NT2/D1 (cell line): ENCODE measurements at regions not wholly inside any gene's neighbourhood (a gene's known extent, or its start where the extent isn't known, plus 50 kb on each side); places are given as distances from the start of the nearest gene placed in this dataset.

Source experiments
- DNase-seq: peaks from one replicate; pipeline ENCODE4 v3.0.0-alpha.2; 2011; ENCODE audit warnings: low read depth, low spot score
- H3K27me3 ChIP-seq: 2 replicates; pipeline ENCODE4 v1.6.0; 2011; ENCODE audit warnings: mild to moderate bottlenecking; ENCODE audit not compliant: insufficient read length, insufficient read depth
- H3K36me3 ChIP-seq: 2 replicates; pipeline ENCODE4 v1.6.1; 2011; ENCODE audit warnings: mild to moderate bottlenecking, low read length, mixed read lengths; ENCODE audit not compliant: insufficient read depth, insufficient read length
- H3K4me1 ChIP-seq: 2 replicates; pipeline ENCODE4 v1.5.1; 2011; ENCODE audit not compliant: insufficient read depth, insufficient read length
- H3K4me3 ChIP-seq: 2 replicates; pipeline ENCODE4 v1.5.1; 2011; ENCODE audit warnings: low read depth; ENCODE audit not compliant: insufficient read length
- H3K9ac ChIP-seq: 2 replicates; pipeline ENCODE4 v1.6.0; 2011; ENCODE audit warnings: low read depth; ENCODE audit not compliant: insufficient read length
- H3K9me3 ChIP-seq: 2 replicates; pipeline ENCODE4 v1.5.1; 2011; ENCODE audit warnings: mild to moderate bottlenecking, low read length; ENCODE audit not compliant: insufficient read depth
- SUZ12 ChIP-seq: IDR thresholded peaks from 2 replicates; pipeline ENCODE4 v1.6.1; 2011; ENCODE audit not compliant: insufficient read length, insufficient read depth; ENCODE audit errors: extremely low read depth
- YY1 ChIP-seq: IDR thresholded peaks from 2 replicates; pipeline ENCODE4 v1.6.1; 2011; ENCODE audit not compliant: insufficient read length, insufficient read depth
- ZNF274 ChIP-seq: IDR thresholded peaks from 2 replicates; pipeline ENCODE4 v1.6.1; 2011; ENCODE audit warnings: mild to moderate bottlenecking, low read depth, low read length

DNA sequence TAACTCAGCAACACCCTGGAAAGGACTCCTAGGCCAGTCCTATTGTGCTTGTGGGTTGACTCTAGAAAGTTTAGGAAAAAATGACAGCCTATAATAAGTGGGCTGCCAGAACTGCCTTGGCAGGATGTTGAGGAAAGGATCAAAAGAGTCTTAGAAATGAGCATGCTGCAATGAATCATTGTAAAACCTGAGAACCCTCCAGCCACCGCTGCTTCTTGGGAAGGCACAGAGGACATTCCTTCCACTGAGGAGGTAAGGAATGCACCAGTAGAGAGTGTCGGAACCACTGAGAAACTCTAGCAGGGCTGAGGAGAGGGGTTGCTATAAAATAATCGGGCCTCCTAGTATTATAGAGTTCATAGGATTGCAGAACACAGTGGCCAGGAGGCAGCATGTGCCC is 146.7 kb upstream of the SMIM21 start:
- Histone ChIP-seq H3K9me3 (0 out of 2 replicates have a peak, but pooled peaks cover 6% of the 10 kb centered on the region), H3K4me1 (no peaks in the 10 kb centered on the region), H3K27me3 (no peaks in the 10 kb centered on the region), H3K4me3 (no peak overlapping the region), H3K9ac (no peak overlapping the region), H3K36me3 (no peaks in the 10 kb centered on the region)
- no peak for TF ChIP-seq YY1
- TF ChIP-seq SUZ12: no peak
- TF ChIP-seq ZNF274: no peak
- no peak for DNase-seq

DNA sequence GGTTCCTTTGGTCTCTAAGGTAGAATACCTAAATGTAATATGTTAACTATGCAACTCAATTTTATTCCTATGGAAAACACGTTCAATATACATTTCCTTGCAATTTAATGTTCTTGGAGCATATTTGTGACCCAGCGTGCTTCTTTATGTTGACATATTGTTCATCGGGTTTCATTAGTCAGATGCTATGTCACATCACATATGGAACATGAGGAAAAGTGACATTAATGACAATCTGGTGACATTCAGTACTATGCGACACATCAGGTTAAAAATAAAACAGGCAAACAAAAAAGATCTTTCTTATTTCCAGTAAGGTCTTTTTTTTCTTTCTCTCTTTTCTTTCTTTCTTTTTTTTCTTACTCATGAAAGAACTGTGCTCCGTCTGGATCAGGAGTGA is 135.6 kb upstream of the SMIM21 start:
- Histone ChIP-seq H3K36me3 (no peaks in the 10 kb centered on the region), H3K4me3 (no peak overlapping the region), H3K27me3 (no peaks in the 10 kb centered on the region), H3K9me3 (no peaks in the 10 kb centered on the region; the same call in 1 of the 2 replicates), H3K9ac (no peak overlapping the region), H3K4me1 (no peaks in the 10 kb centered on the region)
- DNase-seq: no peak
- TF ChIP-seq YY1: no peak
- TF ChIP-seq SUZ12: no peak
- TF ChIP-seq ZNF274: no peak

DNA sequence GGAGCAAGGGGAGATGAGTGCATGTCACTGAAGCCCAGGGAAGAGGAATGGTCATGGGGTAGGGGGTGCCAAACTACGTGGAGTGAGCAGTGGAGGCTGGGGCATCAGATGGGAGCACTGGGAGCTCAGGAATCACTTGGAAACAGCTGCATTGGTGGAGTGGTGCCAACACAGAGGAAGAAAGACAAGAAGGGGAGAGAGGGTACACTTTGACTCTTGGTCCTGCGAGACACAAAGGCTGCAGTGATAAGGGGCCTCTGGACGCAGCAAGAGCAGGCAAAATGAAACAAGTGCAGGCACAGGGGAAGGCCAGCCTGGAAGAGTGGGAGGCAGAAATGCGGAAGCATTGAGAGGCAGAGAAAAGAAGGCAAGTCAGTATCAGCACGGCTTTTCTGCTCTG is 134.7 kb upstream of the SMIM21 start:
- H3K27me3 ChIP-seq: no peaks in the 10 kb centered on the region
- no peak overlapping the region for H3K4me3 ChIP-seq
- no peak overlapping the region for H3K9ac ChIP-seq
- H3K4me1 ChIP-seq: no peaks in the 10 kb centered on the region
- no peaks in the 10 kb centered on the region; the same call in 1 of the 2 replicates for H3K9me3 ChIP-seq
- DNase-seq: no peak
- TF ChIP-seq ZNF274: no peak
- no peaks in the 10 kb centered on the region for H3K36me3 ChIP-seq

DNA sequence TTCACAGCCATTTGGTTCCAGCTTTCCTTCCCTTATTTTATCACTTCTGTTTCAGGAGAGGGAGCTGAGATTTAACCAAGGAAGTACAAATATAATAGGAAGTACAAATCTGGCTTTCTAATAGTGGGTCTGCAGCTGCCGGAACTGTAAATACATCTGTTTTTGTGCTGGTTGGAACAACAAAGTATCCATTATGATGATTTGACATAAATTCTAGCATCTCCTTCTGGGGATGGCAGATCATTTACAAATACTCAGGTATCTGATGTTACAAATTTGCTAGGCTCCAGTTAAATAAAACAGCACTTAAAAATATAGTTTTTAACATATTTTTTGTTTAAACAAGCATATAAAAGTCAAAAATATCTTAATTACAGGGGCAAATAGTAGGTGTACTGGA is 131.3 kb upstream of the SMIM21 start:
- H3K4me1 ChIP-seq: no peaks in the 10 kb centered on the region
- no peak overlapping the region for H3K9ac ChIP-seq
- TF ChIP-seq YY1 (no peak), ZNF274 (no peak), SUZ12 (no peak)
- no peak for DNase-seq
- H3K9me3 ChIP-seq: no peaks in the 10 kb centered on the region; the same call in 1 of the 2 replicates
- no peaks in the 10 kb centered on the region for H3K36me3 ChIP-seq
- H3K27me3 ChIP-seq: no peaks in the 10 kb centered on the region
- H3K4me3 ChIP-seq: no peak overlapping the region

DNA sequence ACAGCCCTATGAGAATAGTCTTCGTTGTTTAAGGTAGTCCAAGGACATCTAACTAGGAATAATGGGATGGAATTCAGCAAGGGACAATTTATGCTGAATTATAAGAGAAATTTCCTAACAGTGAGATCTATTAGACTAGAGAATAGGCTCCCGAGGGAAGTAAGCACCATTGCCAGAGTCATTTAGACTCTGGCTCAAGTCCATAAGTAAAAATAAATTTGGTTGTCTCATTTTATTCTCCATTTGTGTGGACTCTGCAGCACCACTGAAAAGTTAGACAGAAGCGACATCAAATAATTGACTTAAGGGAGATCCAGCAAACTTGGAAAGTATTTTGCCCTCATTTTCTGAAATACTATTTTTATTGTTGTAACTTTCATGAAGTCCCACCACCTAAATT is 129.3 kb upstream of the SMIM21 start:
- TF ChIP-seq ZNF274 (no peak), YY1 (no peak), SUZ12 (no peak)
- Histone ChIP-seq H3K27me3 (no peaks in the 10 kb centered on the region), H3K36me3 (no peaks in the 10 kb centered on the region), H3K9ac (no peak overlapping the region), H3K4me1 (no peaks in the 10 kb centered on the region), H3K4me3 (no peak overlapping the region), H3K9me3 (no peaks in the 10 kb centered on the region)
- DNase-seq: no peak

DNA sequence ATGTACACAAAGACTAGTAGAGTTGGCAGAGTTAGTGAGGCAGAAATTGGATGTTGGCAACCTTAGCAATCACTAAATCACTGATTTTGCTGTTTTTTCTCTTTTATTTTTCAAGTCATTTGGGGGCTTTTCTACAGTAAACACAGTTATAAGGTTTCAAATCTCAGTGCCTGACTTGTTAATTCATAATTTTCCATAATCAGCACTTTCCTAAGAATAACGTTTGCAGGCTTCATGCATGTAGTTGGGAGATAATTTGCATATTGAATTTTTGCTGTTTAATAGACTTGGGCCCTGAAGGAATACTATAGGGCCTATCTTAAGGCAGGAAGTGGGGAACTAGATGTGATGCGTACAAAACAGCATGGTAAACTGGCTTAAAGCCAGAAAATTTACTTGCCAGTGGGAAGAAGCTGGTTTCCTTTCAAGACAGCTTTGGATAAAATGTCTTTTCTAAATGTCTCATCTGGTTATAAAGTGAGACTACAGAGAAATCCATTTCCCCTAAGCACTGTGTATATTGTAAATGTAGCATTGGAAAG is 127.2 kb upstream of the SMIM21 start:
- Histone ChIP-seq H3K27me3 (no peaks in the 10 kb centered on the region), H3K4me1 (no peaks in the 10 kb centered on the region), H3K9ac (no peak overlapping the region), H3K4me3 (no peak overlapping the region), H3K36me3 (no peaks in the 10 kb centered on the region), H3K9me3 (no peaks in the 10 kb centered on the region)
- no peak for DNase-seq
- TF ChIP-seq YY1 (no peak), SUZ12 (no peak), ZNF274 (no peak)

DNA sequence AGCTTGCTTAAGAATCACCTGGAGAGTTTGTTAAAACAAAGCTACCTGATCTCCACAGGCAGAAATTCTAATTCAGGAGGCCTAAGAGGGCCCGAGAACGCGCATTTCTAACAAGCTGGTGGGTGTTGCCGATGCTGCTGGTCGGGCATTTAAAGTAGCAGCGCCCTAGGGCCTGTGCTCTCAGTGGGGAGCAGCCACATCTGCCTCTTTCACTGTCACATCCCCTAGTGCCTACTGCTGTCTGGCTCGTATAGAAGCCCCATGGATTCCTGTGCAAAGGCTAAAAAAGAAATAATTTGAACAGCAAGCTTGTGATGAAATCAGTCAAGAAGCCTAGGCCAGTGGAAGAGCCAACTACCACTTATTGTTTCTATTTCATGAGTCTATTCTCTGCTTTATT is 126.7 kb upstream of the SMIM21 start:
- DNase-seq: no peak
- Histone ChIP-seq H3K36me3 (no peaks in the 10 kb centered on the region), H3K9me3 (no peaks in the 10 kb centered on the region), H3K4me1 (no peaks in the 10 kb centered on the region), H3K27me3 (no peaks in the 10 kb centered on the region), H3K9ac (no peak overlapping the region), H3K4me3 (no peak overlapping the region)
- TF ChIP-seq ZNF274: no peak
- TF ChIP-seq YY1: no peak
- no peak for TF ChIP-seq SUZ12

DNA sequence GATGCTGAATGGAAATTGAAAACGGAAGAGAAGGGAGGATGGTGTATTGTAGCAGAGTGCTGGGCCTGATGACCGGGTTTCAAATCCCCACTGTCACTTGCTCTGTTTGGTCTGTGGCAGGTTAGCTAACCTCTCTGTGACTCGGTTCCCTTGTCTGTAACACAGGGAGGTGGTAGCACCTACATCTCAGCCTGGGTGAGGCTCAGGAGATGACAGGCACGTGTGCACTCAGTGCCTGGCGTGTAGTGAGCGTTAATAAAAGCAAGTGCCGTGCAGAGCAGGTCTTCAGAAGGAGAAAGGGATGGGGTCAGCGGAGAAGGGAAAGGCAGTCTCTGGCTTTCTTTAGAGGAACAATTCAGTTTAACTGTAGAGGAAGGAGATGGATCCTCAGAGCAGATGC is 125.5 kb upstream of the SMIM21 start:
- Histone ChIP-seq H3K9ac (no peak overlapping the region), H3K4me1 (no peaks in the 10 kb centered on the region), H3K27me3 (no peaks in the 10 kb centered on the region), H3K4me3 (no peak overlapping the region), H3K9me3 (no peaks in the 10 kb centered on the region), H3K36me3 (no peaks in the 10 kb centered on the region)
- DNase-seq: no peak
- TF ChIP-seq YY1: no peak
- no peak for TF ChIP-seq ZNF274
